HG03175 (cell line): ENCODE measurements at regions not wholly inside any gene's neighbourhood (a gene's known extent, or its start where the extent isn't known, plus 50 kb on each side); places are given as distances from the start of the nearest gene placed in this dataset.
"Not testable (repeated sequence)": the region's sequence is repeated elsewhere in the genome, so short reads cannot be mapped to it uniquely, and the experiment has no call there.

ENCODE experiments used
- ATAC-seq: cut with Tn5 transposase; IDR thresholded peaks from one replicate; pipeline ENCODE4 v1.9.1; 2021; ENCODE audit warnings: mild to moderate bottlenecking, moderate library complexity; ENCODE audit not compliant: unreplicated experiment

DNA sequence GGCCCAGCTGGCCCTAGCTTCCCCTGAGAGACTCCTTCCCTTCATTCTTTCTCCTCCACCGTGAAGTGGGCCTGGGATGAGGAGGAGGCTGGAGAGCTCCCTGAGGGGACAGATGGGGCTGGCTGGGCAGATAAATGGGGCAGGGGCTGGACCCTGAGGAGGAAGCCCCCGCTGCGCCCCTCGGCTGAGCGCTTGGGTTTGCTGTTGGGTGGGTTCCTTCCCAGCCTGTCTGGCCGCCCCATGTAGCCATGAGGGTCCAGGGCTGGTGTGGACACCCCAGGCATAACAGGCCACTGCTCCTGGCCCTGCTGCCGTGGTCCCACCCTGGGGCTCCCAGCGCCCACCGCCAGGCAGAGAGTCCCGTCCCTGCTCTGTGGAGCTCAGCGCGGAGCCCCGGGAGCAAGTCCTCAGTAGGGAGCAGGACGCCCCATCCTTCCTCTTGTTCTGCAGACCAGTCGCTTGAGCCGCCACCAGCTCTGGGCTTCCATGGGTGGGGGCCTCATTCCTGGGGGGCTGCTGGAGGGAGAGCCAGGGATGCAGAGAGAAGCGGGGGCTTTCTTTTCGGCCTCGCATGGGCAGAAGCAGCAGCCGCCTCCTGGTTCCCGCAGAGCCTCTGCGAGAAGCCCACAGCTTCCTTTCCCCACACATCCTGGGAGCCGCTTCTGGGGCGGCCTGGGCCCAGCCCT is 266.4 kb upstream of the TCERG1L start:
- no peak for ATAC-seq

GRCh38 chr10:131578472-131578970 is 267.0 kb upstream of the TCERG1L start:
- ATAC-seq: no peak

GRCh38 chr10:131579251-131580071 is 267.9 kb upstream of the TCERG1L start:
- no peak for ATAC-seq

- no peak for ATAC-seq
Measured at GRCh38 chr10:131580076-131580652, 268.6 kb upstream of the TCERG1L start.

DNA sequence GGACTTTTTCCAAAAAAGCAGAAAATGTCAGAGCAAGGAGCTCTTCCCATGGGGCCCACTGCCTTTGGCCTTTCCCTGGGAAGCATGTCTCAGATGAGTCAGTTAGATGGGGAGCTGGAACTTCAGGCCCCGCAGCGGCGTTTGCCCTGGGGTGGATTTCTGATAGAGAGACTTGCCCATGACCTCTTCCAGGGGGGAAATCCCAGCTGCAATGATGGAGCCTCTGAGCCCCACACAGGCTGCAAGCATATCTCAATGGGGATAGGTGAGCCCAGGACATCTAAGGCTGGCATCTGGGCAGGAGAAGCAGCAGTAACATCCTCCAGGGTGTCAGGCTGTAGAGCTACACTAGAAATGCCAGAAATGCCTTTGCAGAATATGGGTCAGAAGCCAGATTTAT is 269.2 kb upstream of the TCERG1L start:
- ATAC-seq: no peak

GRCh38 chr10:131581547-131581946 is 270.0 kb upstream of the TCERG1L start:
- not testable (repeated sequence) for ATAC-seq

DNA sequence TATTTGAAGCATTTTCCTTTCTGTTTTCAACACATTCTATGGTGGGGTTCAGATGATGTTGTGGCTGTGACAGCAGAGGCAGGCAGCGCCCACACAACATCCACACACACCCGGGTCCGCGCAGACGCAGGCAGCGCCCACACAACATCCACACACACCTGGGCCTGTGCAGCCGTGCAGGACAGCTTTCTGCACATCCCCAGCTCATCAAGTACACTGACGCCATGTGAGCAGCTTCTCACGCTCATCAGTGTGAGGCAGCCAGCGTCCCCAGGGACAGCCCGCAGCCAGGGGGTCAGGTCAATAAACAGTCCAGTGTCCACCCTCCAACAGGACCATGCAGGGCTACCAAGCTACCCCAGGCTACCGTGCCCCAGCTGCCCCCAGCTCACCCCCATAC is 272.8 kb upstream of the TCERG1L start:
- ATAC-seq: no peak

GRCh38 chr10:131585761-131586160 is 274.2 kb upstream of the TCERG1L start:
- no peak for ATAC-seq

DNA sequence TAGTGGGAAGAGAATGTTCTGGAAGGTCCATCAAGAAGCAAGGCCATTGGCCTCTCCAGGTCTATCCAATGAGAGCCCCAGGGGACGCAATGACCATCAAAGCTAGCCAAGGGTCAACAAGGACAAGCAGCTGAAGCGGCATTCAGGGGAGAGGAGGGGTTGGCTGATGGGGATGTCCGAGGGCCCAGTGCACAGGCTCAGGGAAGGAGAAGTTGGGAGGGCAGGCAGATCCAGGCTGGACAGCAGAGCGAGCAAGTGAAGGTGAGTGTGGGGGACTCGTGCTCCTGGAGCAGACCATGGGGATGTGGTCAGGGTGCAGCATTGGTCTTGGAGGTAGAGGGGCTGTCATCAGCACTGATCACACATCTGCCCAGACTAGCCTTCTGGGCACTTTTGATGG is 275.4 kb upstream of the TCERG1L start:
- no peak for ATAC-seq

- no peak for ATAC-seq
Measured at GRCh38 chr10:131587976-131588680, 276.6 kb upstream of the TCERG1L start.

DNA sequence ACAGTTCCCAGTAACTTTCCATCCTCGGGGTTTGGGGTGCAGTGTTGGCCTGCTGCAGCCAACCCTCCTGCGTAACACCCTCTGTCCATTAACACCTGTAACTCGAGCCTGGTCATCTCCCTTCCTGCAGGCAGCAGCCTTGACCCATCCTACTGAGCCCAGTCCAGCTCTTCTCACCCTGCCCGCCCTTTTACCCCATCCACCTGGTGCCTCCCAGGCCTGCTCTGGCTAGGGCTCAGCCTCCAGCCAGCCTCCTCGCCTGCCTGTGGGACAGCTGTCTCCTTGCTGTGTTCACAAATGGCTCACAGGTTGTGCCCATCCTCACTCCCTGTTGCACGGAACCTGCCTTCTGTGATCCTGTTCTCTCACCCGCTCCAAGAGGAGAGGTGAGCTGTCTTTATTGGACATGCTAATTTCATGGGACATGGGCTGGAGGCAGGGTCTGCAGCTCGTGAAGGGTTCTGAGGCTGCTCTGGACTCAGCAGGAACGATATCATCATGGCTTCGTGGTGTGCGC is 277.2 kb upstream of the TCERG1L start:
- ATAC-seq: no peak

GRCh38 chr10:131590567-131590966 is 279.0 kb upstream of the TCERG1L start:
- no peak for ATAC-seq

GRCh38 chr10:131591936-131592335 is 280.4 kb upstream of the TCERG1L start:
- ATAC-seq: no peak

- ATAC-seq: no peak
Measured at GRCh38 chr10:131609176-131609575, 291.6 kb upstream of the PPP2R2D start.

GRCh38 chr10:131615150-131615549 is 285.7 kb upstream of the PPP2R2D start:
- no peak for ATAC-seq

GRCh38 chr10:131616040-131616439 is 284.8 kb upstream of the PPP2R2D start:
- ATAC-seq: no peak

DNA sequence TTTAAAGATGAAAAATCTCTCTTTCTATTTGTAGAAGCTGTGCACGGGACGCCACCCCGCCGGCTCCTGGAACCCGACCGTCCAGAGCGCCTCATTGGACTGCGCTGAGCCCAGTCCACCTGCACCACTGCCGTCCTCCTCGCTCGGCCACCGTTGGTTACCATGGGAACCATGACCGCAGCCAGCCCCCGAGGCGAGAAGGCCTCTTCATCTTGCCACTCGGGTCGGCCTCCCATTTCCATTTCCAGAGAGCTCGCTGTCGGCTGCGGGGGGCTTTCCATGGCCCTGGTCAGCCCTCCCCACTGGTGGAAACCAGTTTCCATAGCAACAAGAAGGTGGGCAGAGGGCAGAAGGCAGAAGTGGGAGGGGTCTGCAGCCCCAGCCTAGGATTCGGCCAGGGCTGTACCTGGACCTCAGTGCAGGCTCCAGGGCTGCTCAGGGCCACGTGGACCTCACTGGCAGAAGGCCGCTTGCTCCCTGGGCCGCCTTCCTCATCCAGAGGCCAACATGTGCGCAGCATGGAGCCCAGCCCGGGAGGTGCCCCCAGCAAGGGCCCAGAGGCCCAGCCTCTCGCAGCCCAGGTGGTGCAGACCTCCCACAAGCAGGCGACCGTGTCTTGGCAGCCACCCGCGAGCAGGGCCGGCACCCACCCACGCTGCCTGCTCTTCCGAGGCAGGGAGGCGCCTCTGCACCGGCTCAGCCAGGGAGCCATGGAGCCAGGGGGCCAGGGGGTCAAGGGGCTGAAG is 283.5 kb upstream of the PPP2R2D start:
- no peak for ATAC-seq

GRCh38 chr10:131618587-131619267 is 282.1 kb upstream of the PPP2R2D start:
- no peak for ATAC-seq

- ATAC-seq: no peak
Measured at GRCh38 chr10:131620314-131620713, 280.5 kb upstream of the PPP2R2D start.

DNA sequence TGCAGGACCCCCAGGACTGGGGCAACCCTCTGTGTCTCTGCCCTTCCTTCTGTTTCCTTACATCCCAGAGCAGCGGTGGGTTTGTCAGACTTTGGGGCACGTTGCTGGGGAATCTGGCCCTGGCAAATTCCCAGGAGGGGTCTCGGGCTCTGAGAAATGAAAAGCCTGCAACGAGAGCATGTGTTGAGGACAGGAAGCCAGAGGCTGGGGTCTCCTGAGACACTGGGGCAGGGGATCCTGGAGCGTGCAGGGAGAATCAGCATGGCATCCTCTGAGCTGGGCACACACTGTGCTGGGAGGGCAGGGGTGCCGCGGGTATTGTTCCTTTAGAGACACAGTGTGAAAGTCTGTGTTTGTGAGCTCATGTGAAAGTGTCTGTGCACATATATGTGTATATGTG is 279.9 kb upstream of the PPP2R2D start:
- ATAC-seq: no peak
